Esophagus (tissue), 2 donors: ENCODE measurements at regions not wholly inside any gene's neighbourhood (a gene's known extent, or its start where the extent isn't known, plus 50 kb on each side); places are given as distances from the start of the nearest gene placed in this dataset.
"Not testable (repeated sequence)": the region's sequence is repeated elsewhere in the genome, so short reads cannot be mapped to it uniquely, and the experiment has no call there.

ENCODE experiments used
- H3K27ac ChIP-seq, 2 donors: one replicate each; pipeline ENCODE4 v1.5.1; 2013; ENCODE audit warnings: low read depth in 2 of 2, mild to moderate bottlenecking in 2 of 2, inconsistent platforms in 1 of 2, low read length in 1 of 2, moderate library complexity in 1 of 2
- H3K27me3 ChIP-seq, 2 donors: one replicate each; pipeline ENCODE4 v1.6.1; 2013; ENCODE audit warnings: low read length in 2 of 2, control low read depth in 1 of 2, mild to moderate bottlenecking in 1 of 2; ENCODE audit not compliant: insufficient read depth in 2 of 2, control insufficient read depth in 1 of 2
- H3K36me3 ChIP-seq, 2 donors: one replicate each; pipeline ENCODE4 v1.6.1; 2013; ENCODE audit warnings: low read length in 1 of 2; ENCODE audit not compliant: control insufficient read depth in 2 of 2, insufficient read depth in 2 of 2
- H3K4me1 ChIP-seq, 2 donors: one replicate each; pipeline ENCODE4 v1.6.1; 2013; ENCODE audit warnings: low read length in 1 of 2; ENCODE audit not compliant: control insufficient read depth in 2 of 2, insufficient read depth in 2 of 2
- H3K4me3 ChIP-seq, 2 donors: one replicate each; pipeline ENCODE4 v1.5.1; 2013; ENCODE audit warnings: low read length in 2 of 2, mild to moderate bottlenecking in 2 of 2, low read depth in 1 of 2, moderate library complexity in 1 of 2
- H3K9me3 ChIP-seq, 2 donors: one replicate each; pipeline ENCODE4 v1.6.1; 2013; ENCODE audit warnings: mild to moderate bottlenecking in 2 of 2, low read depth in 1 of 2, low read length in 1 of 2, moderate library complexity in 1 of 2; ENCODE audit not compliant: control insufficient read depth in 2 of 2, insufficient read depth in 1 of 2
- WGBS, 2 donors: extraction: QIAGEN DNeasy Blood & Tissue Kit; methylation state at CpG; one replicate each; pipeline ENCODE4 v1.1.7; 2013; 5-methylcytosine and 5-hydroxymethylcytosine counted together
- donor health status: healthy with polysubstance abuse.
- donor health status: Bipolar disorder and iron deficiency.

GRCh38 chr22:49454726-49455125 is 372.9 kb downstream of the BRD1 start:
- H3K36me3 ChIP-seq = no peaks in the 10 kb centered on the region
- H3K27me3 ChIP-seq = no peaks in the 10 kb centered on the region
- H3K27ac ChIP-seq = no peak overlapping the region
- H3K4me1 ChIP-seq = no peaks in the 10 kb centered on the region
- 85 to 88% methylated on average over 7 of the region's 7 CpGs for WGBS, 2 donors
- H3K4me3 ChIP-seq = no peak overlapping the region
- peaks cover 0 to 6% of the 10 kb centered on the region in 2 donors for H3K9me3 ChIP-seq

DNA sequence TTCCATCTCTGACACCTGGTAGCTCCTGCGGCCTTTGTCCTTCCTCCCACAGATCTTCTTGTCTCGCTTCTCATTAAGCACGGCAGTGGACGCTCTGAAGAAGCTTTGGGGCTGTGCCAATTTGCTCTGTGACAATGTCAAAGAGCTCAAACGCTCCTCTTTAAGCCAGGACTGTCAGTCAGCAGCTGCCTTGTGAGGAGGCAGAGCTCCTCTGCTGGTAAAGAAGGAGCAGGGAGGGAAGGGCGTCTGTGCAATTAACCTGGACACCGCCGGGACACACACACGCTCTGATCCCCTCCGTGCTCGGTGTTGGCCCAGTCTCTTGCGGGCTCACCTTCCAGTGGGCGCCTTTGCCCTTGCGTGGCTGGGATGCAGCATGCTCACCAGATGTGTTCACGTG is 373.9 kb downstream of the BRD1 start:
- no peaks in the 10 kb centered on the region for H3K36me3 ChIP-seq
- H3K4me3 ChIP-seq = no peak overlapping the region
- H3K9me3 ChIP-seq = peaks cover 0 to 6% of the 10 kb centered on the region in 2 donors
- WGBS, 2 donors = 77 to 78% methylated on average over 15 of the region's 15 CpGs
- H3K27me3 ChIP-seq = no peaks in the 10 kb centered on the region
- H3K27ac ChIP-seq = no peak overlapping the region
- H3K4me1 ChIP-seq = no peaks in the 10 kb centered on the region

- H3K9me3 ChIP-seq, H3K36me3 ChIP-seq, H3K4me3 ChIP-seq, H3K27me3 ChIP-seq, H3K4me1 ChIP-seq, H3K27ac ChIP-seq: not testable (repeated sequence)
- 75 to 81% methylated on average over 1 of the region's 1 CpG for WGBS, 2 donors
These were observed 374.7 kb downstream of the BRD1 start for GRCh38 chr22:49453019-49453418.

DNA sequence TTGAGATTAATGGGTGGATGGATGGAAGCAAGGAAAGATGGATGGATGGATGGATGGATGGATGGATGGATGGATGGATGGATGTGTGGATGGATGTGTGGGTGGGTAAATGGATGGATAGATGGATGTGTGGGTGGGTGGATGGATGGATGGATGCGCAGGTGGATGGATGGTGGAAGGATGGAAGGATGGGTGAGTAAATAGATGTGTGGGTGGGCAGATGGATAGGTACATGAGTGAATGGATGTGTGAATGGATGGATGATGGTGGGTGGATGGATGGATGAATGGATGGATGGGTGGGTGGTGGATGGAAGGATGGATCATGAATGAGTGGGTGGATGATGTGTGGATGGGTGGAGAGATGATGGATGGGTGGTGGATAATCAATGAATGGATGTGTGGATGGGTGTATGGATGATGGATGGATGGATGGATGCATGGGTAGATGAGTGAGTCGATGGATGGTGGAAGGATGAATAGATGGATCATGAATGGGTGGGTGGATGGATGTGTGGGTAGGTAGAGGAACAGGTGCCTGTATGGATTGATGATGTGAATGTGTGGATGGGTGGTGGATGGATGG is 375.2 kb downstream of the BRD1 start:
- no peaks in the 10 kb centered on the region for H3K4me1 ChIP-seq
- peaks cover 0 to 6% of the 10 kb centered on the region in 2 donors for H3K9me3 ChIP-seq
- no peak overlapping the region for H3K4me3 ChIP-seq
- no peaks in the 10 kb centered on the region for H3K36me3 ChIP-seq
- H3K27ac ChIP-seq = no peak overlapping the region
- no peaks in the 10 kb centered on the region for H3K27me3 ChIP-seq
- 95 to 97% methylated on average over 2 of the region's 2 CpGs for WGBS, 2 donors

DNA sequence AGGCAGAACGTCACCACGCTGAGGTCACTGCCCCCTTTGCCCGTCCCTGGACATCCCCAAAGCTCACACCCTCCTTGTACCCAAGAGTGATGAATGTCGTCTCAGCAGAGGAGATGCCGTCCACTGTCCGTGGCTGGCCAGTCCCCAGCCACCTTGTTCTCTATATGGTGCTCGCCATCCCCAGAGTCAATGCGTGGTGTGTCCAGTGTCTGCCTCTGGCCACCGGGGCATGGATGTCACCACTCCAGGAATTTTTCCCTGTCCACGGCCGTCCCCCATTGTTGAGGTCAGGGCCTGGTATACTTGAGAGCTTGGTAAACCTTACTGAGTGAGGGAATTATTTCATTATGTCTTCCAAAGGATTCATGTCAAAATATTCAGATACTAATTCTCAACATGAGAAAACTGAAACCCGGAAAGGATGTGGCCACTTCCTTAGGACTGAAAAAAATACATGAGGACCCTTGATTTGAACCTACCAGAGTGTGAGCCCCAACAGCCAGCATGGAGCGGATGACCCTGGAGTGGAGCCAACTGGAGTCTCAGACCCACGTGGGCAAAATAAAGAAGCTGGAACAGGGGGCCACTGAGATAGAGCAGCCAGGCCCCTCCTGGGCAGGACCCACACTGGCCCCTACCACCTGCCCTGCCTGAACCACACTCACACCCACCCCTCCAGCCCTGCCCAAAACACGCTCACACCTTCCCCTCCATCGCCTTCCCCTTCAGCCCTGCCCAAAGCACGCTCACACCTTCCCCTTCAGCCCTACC is 376.4 kb downstream of the BRD1 start:
- no peak overlapping the region for H3K27ac ChIP-seq
- H3K4me3 ChIP-seq = no peak overlapping the region
- peaks cover 0 to 6% of the 10 kb centered on the region in 2 donors for H3K9me3 ChIP-seq
- no peaks in the 10 kb centered on the region for H3K27me3 ChIP-seq
- H3K36me3 ChIP-seq = no peaks in the 10 kb centered on the region
- WGBS, 2 donors = 56 to 57% methylated on average over 17 of the region's 17 CpGs
- H3K4me1 ChIP-seq = no peaks in the 10 kb centered on the region

DNA sequence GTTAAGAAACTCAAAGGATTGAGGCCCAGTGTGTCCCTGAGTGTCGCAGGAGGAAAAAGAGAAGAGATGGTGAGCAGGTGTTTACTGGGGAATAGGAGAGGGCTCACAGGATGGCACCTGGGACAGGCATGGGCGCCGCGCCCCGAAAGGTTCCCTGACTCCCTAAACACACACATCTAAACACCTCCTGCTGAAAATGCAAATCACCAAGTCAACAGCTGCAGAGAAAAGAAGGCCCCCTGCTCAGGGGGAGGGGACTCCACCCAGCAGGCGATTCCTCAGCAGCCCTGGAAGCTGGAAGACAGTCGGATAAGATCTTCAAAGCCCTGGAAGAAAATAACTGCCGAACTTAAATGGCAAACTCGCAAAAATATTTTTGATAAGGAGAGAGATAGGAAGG is 377.2 kb downstream of the BRD1 start:
- Histone ChIP-seq H3K9me3 (peaks cover 0 to 6% of the 10 kb centered on the region in 2 donors), H3K27ac (no peak overlapping the region), H3K4me3 (no peak overlapping the region), H3K4me1 (no peaks in the 10 kb centered on the region), H3K27me3 (no peaks in the 10 kb centered on the region), H3K36me3 (no peaks in the 10 kb centered on the region)
- 9 to 10% methylated on average over 9 of the region's 9 CpGs for WGBS, 2 donors

DNA sequence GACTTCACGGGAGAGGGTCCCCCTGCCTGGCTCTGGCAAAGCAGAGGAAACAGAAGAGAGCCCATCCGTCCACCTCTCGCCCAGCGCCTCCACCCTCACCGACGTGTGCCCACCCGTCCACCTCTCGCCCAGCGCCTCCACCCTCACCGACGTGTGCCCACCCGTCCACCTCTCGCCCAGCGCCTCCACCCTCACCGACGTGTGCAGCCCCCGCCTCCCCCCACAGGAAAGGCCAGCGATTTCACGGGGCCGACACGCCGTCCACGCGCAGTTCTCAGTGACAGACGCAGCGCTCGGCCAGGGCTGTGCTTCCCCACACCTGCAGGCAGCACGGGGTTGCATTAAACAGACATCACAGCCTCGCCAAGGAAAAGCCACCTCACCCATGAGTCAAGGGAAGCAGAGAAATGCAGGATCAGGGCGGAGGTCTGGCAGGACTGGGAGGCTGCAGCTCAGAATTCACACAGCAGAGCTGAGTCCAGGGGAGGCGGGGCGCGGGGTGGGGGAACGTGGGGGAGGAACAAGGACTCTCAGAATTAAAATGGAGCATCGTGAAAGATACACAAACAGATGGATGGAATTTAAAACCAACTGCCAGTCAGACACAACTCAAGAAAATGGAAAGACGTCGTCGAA is 377.7 kb downstream of the BRD1 start:
- H3K9me3 ChIP-seq = peaks cover 0 to 6% of the 10 kb centered on the region in 2 donors
- H3K36me3 ChIP-seq = no peaks in the 10 kb centered on the region
- H3K27ac ChIP-seq = no peak overlapping the region
- no peak overlapping the region for H3K4me3 ChIP-seq
- WGBS, 2 donors = 19 to 21% methylated on average over 37 to 38 of the region's 38 CpGs
- no peaks in the 10 kb centered on the region for H3K4me1 ChIP-seq
- H3K27me3 ChIP-seq = no peaks in the 10 kb centered on the region

GRCh38 chr22:49449377-49449776 is 378.3 kb downstream of the BRD1 start:
- no peak overlapping the region for H3K4me3 ChIP-seq
- peaks cover 0 to 6% of the 10 kb centered on the region in 2 donors for H3K9me3 ChIP-seq
- H3K4me1 ChIP-seq = no peaks in the 10 kb centered on the region
- no peaks in the 10 kb centered on the region for H3K27me3 ChIP-seq
- WGBS, 2 donors = 62 to 69% methylated on average over 16 of the region's 16 CpGs
- no peak overlapping the region for H3K27ac ChIP-seq
- no peaks in the 10 kb centered on the region for H3K36me3 ChIP-seq

- Histone ChIP-seq H3K9me3 (peaks cover 0 to 6% of the 10 kb centered on the region in 2 donors), H3K27me3 (no peaks in the 10 kb centered on the region), H3K4me3 (no peak overlapping the region), H3K36me3 (no peaks in the 10 kb centered on the region), H3K4me1 (no peaks in the 10 kb centered on the region), H3K27ac (no peak overlapping the region)
- 48 to 63% methylated on average over 14 of the region's 14 CpGs for WGBS, 2 donors
These were observed 379.1 kb downstream of the BRD1 start for GRCh38 chr22:49448526-49448925.
